ENCODE measurements at regions not wholly inside any gene's neighbourhood (a gene's known extent, or its start where the extent isn't known, plus 50 kb on each side); places are given as distances from the start of the nearest gene placed in this dataset.

DNA sequence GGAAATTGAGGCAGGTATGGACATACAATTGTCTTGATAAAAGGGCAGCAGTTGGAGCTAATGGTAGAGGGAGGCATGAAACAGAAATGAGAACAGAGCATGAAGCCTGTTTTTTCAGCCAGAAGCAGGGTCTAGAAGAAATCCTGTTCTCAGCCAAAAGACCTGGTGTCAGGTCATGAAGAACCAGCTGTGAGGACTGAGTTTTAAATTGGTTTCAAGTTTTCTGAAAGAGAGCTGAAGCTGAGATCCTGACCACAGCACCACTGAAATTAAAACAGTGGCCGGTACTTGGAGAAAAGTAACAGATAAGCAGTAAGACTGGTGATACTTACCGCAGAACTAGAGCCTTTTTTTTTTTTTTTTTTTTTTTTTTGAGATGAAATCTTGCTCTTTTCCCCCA is 283.8 kb upstream of the BMP2 start:
- H3K27me3 ChIP-seq = no peaks in the 10 kb centered on the region
- no peak for DNase-seq
- intact Hi-C loops (cut with DNase I) = no loop called here
- no peak overlapping the region for H3K4me3 ChIP-seq
- no peaks in the 10 kb centered on the region for H3K4me1 ChIP-seq
- no peak for ATAC-seq
- no peaks in the 10 kb centered on the region for H3K36me3 ChIP-seq
- H3K9me3 ChIP-seq = no peaks in the 10 kb centered on the region
- no peak overlapping the region for H3K27ac ChIP-seq
- TF ChIP-seq, protein P1, sequence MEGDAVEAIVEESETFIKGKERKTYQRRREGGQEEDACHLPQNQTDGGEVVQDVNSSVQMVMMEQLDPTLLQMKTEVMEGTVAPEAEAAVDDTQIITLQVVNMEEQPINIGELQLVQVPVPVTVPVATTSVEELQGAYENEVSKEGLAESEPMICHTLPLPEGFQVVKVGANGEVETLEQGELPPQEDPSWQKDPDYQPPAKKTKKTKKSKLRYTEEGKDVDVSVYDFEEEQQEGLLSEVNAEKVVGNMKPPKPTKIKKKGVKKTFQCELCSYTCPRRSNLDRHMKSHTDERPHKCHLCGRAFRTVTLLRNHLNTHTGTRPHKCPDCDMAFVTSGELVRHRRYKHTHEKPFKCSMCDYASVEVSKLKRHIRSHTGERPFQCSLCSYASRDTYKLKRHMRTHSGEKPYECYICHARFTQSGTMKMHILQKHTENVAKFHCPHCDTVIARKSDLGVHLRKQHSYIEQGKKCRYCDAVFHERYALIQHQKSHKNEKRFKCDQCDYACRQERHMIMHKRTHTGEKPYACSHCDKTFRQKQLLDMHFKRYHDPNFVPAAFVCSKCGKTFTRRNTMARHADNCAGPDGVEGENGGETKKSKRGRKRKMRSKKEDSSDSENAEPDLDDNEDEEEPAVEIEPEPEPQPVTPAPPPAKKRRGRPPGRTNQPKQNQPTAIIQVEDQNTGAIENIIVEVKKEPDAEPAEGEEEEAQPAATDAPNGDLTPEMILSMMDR (IDR thresholded peaks at IDR 0.05) = no peak

DNA sequence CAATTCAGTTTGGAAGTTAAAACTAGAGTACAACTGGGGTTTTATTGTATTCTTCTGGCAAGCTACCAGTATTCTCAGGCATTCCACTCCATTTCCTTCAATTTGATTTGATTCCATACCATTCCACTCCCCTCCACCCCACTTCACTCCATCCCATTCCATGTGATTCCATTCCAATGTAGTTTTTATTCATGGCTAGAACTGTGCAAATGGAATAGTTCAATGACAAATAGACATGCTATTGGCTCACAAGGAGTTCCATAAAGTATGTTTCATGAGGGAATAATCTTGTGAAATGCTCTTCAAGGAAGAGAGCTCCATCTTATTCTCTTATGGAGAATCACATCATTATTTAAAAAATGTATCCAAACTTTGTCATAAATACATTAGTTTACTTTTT is 285.0 kb upstream of the BMP2 start:
- no peaks in the 10 kb centered on the region for H3K4me1 ChIP-seq

DNA sequence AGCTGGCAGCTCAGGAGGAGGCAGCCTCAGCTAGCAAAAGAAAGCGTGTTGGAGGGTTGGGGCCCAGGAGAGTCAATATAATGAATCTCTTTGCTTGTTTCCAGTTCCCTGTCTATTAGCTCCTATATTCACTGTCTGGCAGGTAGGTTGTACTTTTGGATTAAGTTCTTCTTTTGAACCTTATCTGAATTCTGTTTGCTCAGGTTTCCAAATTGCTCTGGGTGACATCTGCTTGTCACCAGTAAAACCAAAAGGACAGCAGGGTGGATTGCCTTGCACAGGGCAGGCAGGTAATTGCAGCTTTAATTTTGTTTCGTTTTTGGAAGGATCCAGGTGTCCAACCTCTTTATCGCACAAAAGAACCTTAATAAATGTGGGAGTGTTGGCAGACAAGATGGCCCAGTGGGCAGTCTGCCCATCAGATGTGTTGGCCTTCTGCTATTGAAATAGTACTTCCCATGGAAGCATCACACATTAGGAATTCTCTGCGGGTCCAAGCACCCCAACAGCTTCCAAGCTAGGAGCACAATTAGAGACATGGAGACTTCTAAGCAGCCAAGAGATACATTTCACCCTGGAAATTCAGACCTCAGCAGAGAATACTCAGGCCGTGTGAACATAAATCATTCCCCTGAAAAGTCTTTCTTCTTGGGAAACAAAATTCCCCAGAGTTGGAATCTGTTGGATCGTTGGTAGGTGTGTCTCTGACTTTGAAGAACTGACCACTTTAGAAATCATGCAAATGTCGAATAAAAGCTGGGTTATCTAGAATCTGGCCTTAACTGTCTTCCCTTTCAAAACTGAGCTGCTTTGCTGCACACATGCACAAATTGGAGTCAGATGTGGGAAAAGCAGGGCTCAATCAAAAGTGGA is 286.9 kb upstream of the BMP2 start:
- DNase-seq (no peak), ATAC-seq (no peak)
- Histone ChIP-seq H3K27ac (no peak overlapping the region), H3K4me1 (no peaks in the 10 kb centered on the region), H3K36me3 (no peaks in the 10 kb centered on the region), H3K9me3 (no peaks in the 10 kb centered on the region), H3K4me3 (no peak overlapping the region), H3K27me3 (no peaks in the 10 kb centered on the region)
- TF ChIP-seq, protein P1 (IDR thresholded peaks at IDR 0.05) = no peak
- intact Hi-C loops (cut with DNase I) = no loop called here

More for the DNA sequence above, 285.0 kb upstream of the BMP2 start:
- no peaks in the 10 kb centered on the region for H3K36me3 ChIP-seq
- TF ChIP-seq, protein P1 (IDR thresholded peaks at IDR 0.05) = no peak
- H3K27ac ChIP-seq = no peak overlapping the region
- H3K27me3 ChIP-seq = no peaks in the 10 kb centered on the region
- DNase-seq = no peak
- no peak for ATAC-seq
- intact Hi-C loops (cut with DNase I) = no loop called here
- H3K9me3 ChIP-seq = no peaks in the 10 kb centered on the region
- no peak overlapping the region for H3K4me3 ChIP-seq

DNA sequence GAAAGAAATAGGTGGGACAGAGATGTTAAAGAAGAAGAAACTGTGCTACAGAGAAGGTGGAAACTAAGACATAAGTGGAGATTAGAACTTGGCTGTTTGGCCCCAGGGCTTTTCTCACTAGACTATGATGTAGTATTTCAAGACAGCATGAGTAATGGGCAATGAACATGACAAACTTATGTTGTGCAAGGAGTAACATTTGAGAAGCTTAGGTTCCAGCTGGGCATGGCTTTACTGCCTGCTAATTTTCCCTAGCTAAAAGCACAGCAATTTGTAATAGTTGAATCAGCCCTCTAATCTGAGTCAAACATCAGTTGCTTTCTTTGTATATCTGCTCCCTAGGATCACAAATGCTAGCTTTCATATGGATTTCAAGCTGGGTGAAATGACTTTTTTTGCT is 294.3 kb upstream of the BMP2 start:
- TF ChIP-seq, protein P1 (IDR thresholded peaks at IDR 0.05) = no peak
- H3K4me3 ChIP-seq = no peak overlapping the region
- H3K4me1 ChIP-seq = no peaks in the 10 kb centered on the region
- no peaks in the 10 kb centered on the region for H3K27me3 ChIP-seq
- H3K9me3 ChIP-seq = no peaks in the 10 kb centered on the region
- no peak overlapping the region for H3K27ac ChIP-seq
- no peaks in the 10 kb centered on the region for H3K36me3 ChIP-seq
- no peak for ATAC-seq
- no peak for DNase-seq
- intact Hi-C loops (cut with DNase I) = no loop called here

DNA sequence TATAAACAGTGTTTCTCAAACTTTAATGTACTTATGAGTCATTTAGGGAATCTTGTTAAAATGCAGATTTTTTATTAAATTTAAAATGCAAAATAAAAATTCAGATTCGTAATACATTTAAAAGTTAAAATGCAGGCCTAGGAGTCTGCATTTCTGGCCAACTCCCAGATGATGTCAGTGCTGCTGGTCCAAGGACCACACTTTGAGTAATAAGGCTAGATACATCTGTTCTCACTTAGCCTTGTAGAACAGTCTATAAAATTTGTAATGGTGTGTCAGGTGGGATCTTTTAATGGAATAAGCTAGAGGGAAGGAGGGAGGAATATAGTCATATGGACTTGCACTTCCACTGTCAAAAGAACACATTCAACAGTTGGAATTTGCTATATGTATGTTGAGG is 295.6 kb upstream of the BMP2 start:
- H3K9me3 ChIP-seq = no peaks in the 10 kb centered on the region
- no peaks in the 10 kb centered on the region for H3K36me3 ChIP-seq
- intact Hi-C loops (cut with DNase I) = no loop called here
- H3K27me3 ChIP-seq = no peaks in the 10 kb centered on the region
- no peaks in the 10 kb centered on the region for H3K4me1 ChIP-seq
- ATAC-seq = no peak
- no peak overlapping the region for H3K4me3 ChIP-seq
- TF ChIP-seq, protein P1 (IDR thresholded peaks at IDR 0.05) = no peak
- no peak overlapping the region for H3K27ac ChIP-seq
- DNase-seq = no peak

All from upper lobe of right lung (tissue), 1 donor.